Ishikawa (cell line): ENCODE measurements at regions not wholly inside any gene's neighbourhood (a gene's known extent, or its start where the extent isn't known, plus 50 kb on each side); places are given as distances from the start of the nearest gene placed in this dataset.

ENCODE experiments used
- CEBPB ChIP-seq: IDR thresholded peaks from 2 replicates; pipeline ENCODE4 v1.6.1; 2012
- CREB1 ChIP-seq: IDR thresholded peaks from 2 replicates; pipeline ENCODE4 v1.6.1; 2012; ENCODE audit warnings: low read depth
- EGR1 ChIP-seq: IDR thresholded peaks from 2 replicates; pipeline ENCODE4 v1.6.1; 2012
- EP300 ChIP-seq: IDR thresholded peaks from 2 replicates; pipeline ENCODE4 v1.6.1; 2012; ENCODE audit warnings: borderline replicate concordance
- FOXM1 ChIP-seq: IDR thresholded peaks from 2 replicates; pipeline ENCODE4 v1.6.1; 2012; ENCODE audit warnings: low read depth, borderline replicate concordance
- NFIC ChIP-seq: IDR thresholded peaks from 2 replicates; pipeline ENCODE4 v1.6.1; 2012
- RAD21 ChIP-seq: IDR thresholded peaks from 2 replicates; pipeline ENCODE4 v1.6.1; 2012; ENCODE audit warnings: low read depth
- REST ChIP-seq: IDR thresholded peaks from 2 replicates; pipeline ENCODE4 v1.6.1; 2012; ENCODE audit warnings: low read depth, mild to moderate bottlenecking
- TAF1 ChIP-seq: IDR thresholded peaks from 2 replicates; pipeline ENCODE4 v1.6.1; 2012; ENCODE audit warnings: low read depth, mild to moderate bottlenecking
- TCF12 ChIP-seq: IDR thresholded peaks from 2 replicates; pipeline ENCODE4 v1.6.1; 2012; ENCODE audit warnings: low read depth
- TEAD4 ChIP-seq: IDR thresholded peaks from 2 replicates; pipeline ENCODE4 v1.6.1; 2012
- USF1 ChIP-seq: IDR thresholded peaks from 2 replicates; pipeline ENCODE4 v1.6.1; 2012
- YY1 ChIP-seq: IDR thresholded peaks from 2 replicates; pipeline ENCODE4 v1.6.1; 2012; ENCODE audit warnings: low read depth
- ZBTB7A ChIP-seq: IDR thresholded peaks from 2 replicates; pipeline ENCODE4 v1.6.1; 2012; ENCODE audit warnings: low read depth
- TF ChIP-seq, protein P1 (sequence below): IDR thresholded peaks from 2 replicates; pipeline ENCODE4 v1.6.1; 2012

- TF ChIP-seq EGR1, result no peak
- no peak for TF ChIP-seq EP300
- no peak for TF ChIP-seq USF1
- TF ChIP-seq FOXM1, result no peak
- TF ChIP-seq YY1, result no peak
- no peak for TF ChIP-seq NFIC
- no peak for TF ChIP-seq CREB1
- TF ChIP-seq REST, result no peak
- TF ChIP-seq TEAD4, result no peak
- TF ChIP-seq TAF1, result no peak
- TF ChIP-seq, protein P1, sequence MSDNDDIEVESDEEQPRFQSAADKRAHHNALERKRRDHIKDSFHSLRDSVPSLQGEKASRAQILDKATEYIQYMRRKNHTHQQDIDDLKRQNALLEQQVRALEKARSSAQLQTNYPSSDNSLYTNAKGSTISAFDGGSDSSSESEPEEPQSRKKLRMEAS, result no peak
- TF ChIP-seq TCF12, result no peak
- no peak for TF ChIP-seq RAD21
- no peak for TF ChIP-seq ZBTB7A
- no peak for TF ChIP-seq CEBPB
Observed at GRCh38 chr4:137644201-137644600, 111.9 kb upstream of the PCDH18 start.

GRCh38 chr4:137641544-137641943, 109.2 kb upstream of the PCDH18 start:
- TF ChIP-seq RAD21, result no peak
- no peak for TF ChIP-seq REST
- no peak for TF ChIP-seq TAF1
- no peak for TF ChIP-seq EP300
- TF ChIP-seq NFIC, result no peak
- TF ChIP-seq, protein P1, result no peak
- TF ChIP-seq FOXM1, result no peak
- TF ChIP-seq CREB1, result no peak
- no peak for TF ChIP-seq ZBTB7A
- no peak for TF ChIP-seq CEBPB
- TF ChIP-seq USF1, result no peak
- TF ChIP-seq TCF12, result no peak

DNA sequence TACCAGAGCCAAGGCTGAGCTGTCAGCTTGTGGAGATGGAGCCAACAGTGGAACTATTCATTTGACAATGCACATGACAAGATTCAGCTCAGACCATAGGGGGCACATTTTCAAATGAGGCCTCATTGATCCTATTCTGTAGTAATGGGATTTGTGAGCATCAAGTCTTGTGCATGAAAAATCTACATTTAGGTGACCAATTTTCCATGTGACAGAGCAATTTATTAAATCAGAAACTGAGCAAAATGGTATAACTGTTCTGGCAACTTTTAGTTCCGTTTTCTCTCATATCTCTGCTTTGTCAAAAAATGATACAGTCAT, 108.5 kb upstream of the PCDH18 start:
- TF ChIP-seq RAD21, result no peak
- no peak for TF ChIP-seq CEBPB
- no peak for TF ChIP-seq TCF12
- TF ChIP-seq USF1, result no peak
- TF ChIP-seq CREB1, result no peak
- TF ChIP-seq ZBTB7A, result no peak
- TF ChIP-seq REST, result no peak
- no peak for TF ChIP-seq FOXM1

- TF ChIP-seq NFIC (no peak), ZBTB7A (no peak), USF1 (no peak), CEBPB (no peak), FOXM1 (no peak), EP300 (no peak), REST (no peak), RAD21 (no peak), YY1 (no peak), TEAD4 (no peak)
- TF ChIP-seq, protein P1, result no peak
Observed at GRCh38 chr4:137640156-137640837, 108.0 kb upstream of the PCDH18 start.
